NCI-H128 (cell line): ENCODE measurements at regions not wholly inside any gene's neighbourhood (a gene's known extent, or its start where the extent isn't known, plus 50 kb on each side); places are given as distances from the start of the nearest gene placed in this dataset.
"Not testable (repeated sequence)": the region's sequence is repeated elsewhere in the genome, so short reads cannot be mapped to it uniquely, and the experiment has no call there.

Source experiments
- DNase-seq: peaks from one replicate; lab custom pipeline; 2025; ENCODE audit not compliant: unreplicated experiment; lab: John Stamatoyannopoulos, UW

- no peak for DNase-seq
These were observed 300.2 kb upstream of the VCX start for GRCh38 chrX:7542587-7543380.

GRCh38 chrX:7522860-7523259 is 320.1 kb upstream of the VCX start:
- DNase-seq = no peak

DNA sequence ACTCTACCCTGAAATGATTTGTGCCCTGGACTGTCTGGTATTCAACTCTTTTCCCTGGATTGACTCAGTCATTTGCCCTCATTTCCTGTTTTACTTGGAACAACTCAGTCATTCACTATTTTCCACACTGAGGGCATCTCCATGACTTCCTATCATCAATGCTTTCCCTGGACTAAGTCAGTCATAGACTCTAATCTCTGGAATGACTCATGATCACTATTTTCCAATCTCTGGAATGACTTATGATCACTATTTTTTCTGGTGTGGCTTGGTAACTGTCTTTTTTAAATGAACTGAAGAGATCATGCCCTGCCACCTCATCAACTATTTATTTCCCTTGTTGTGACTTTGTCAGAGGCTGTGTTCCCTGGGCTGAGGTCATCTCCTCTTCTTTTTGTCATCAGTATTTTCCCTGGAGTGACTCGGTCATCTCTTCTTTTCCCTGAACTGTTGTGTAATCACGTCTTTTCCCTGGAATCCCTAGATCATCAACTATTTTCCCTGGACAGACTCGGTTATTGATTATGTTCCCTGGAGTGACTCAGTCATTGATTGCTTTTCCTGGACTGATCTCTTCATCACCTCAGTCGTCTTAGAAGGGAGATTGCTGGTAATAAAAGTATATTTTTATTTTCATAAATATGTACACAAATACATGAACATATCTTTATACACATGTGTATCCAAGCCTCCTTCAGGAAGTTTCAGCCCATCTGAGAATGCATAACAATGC is 327.1 kb upstream of the VCX start:
- DNase-seq = no peak

DNA sequence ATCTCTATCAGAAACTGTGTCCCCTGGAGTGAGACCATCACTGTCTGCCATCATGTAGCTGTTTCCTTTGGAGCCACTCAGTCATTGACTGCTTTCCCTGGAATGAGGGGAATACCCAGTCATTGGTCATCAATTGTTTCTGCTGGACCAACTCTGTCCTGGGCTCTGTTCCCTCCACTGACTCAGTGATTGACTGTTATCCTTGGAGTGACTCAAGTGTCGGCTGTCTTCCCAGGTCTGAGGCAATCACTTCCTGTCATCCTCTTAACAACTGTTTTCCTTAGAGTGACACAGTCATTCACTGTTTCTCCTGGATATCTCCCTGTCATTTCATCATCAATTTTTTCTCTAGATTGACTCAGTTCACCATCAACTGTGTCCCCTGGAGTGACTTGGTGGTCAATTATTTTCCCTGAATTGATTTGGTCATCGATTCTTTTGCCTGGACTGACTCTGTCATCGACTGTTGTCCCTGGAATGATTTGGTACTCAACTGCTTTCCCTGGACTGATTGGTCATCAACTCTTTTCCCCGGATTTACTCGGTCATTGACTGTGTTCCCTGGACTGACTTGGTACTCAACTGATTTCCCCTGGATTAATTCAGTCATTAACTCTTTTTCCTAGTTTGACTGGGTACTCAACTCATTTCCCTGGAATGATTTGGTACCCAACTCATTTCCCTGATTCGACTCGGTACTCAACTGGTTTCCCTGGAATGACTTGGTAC is 327.9 kb upstream of the VCX start:
- DNase-seq = no peak

DNA sequence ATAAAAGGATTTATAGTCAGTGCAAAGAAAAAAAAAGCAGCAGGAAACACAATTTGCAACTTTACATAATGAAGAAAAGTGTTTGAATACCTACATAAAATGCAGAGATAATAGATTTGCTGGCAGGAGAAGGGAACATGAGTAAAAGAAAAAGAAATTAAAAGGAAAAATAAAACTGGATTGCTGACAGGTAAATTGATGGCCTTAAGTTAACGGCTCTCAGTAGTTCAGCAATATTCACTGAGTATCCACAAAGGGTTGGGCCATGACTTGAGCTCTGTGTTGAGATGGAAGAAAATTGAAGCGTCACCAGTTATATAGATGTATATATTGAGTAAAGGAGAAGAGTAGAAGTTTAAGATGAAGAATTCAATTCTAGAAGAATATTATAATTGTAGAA is 330.1 kb upstream of the VCX start:
- no peak for DNase-seq

DNA sequence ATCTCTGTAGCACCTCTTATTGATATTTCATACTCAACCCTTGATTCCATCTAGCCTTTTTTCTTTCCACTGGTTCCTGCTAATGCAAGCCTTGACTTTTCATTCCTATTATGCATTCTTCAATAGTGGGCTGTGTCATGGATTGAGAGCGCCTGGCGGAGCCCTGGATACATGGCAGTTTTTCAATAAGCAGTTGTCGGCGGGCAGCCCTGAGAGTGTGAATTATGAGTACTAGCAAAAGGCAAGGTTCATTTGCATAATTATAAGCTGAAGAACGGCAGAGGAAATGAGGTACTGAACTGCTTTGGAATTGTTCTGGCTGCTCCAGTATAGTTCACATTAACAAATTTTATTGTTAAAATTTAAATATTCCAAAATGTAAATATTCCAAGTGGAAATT is 339.7 kb upstream of the VCX start:
- no peak for DNase-seq

GRCh38 chrX:7500386-7500785 is 342.6 kb upstream of the VCX start:
- DNase-seq = no peak

GRCh38 chrX:7486505-7486904 is 338.6 kb upstream of the PUDP start:
- DNase-seq = no peak

DNA sequence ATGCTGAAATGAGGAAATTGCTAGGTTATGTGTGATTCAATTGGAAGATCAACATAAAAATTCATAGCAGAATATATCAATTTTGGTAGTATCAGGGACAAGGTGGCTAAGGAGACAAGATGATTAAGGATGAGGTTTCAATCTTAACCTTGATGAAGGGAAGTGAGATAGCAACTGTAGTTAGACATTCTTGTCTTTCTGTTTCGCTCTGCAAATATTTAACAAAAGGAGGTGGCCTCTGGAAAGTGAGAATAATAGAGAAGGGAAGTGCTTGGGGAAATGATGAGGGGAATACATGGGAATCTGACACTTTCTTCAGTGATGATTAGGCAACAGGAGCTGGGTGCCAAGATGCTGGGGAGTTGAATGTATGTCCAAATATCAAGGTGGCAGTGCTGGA is 337.1 kb upstream of the PUDP start:
- DNase-seq = no peak

GRCh38 chrX:7480721-7481120 is 332.8 kb upstream of the PUDP start:
- no peak for DNase-seq

DNA sequence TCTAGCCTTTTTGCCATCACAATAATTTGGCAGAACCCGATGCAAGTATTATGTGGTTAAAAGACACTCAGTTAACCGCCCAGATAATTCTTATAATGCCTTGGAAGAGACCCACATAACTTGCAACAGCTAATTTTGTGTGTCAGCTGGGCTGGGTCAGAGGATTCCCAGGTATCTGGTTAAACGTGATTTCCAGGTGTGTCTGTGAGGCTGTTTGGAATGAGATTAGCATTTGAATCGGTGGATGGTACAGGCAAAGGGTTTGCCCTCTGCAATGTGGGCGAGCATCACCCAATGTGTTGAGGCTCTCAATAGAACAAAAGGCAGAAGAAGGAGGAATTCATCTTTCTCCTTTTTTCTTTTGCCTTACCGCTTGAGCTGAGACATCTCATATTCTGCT is 314.2 kb upstream of the PUDP start:
- DNase-seq = no peak

DNA sequence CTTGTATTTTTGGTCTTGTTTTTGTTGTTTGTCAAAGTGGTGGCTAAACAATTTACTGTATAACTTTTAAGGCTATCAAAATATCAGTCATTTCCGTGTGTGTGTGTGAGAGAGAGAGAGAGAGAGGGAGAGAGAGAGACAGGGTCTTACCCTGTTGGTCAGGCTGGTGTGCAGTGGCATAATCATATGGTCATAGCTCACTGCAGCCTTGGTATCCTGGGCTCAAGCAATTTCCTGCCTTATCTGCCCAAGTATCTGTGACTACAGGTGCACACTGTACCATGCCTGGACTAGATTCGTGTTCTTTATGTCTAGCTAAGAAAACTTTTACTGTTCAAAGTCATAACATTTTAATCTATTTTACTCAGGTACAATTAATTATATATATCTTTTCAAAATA is 313.1 kb upstream of the PUDP start:
- DNase-seq = not testable (repeated sequence)

- no peak for DNase-seq
These were observed 300.0 kb upstream of the PUDP start for GRCh38 chrX:7447801-7448499.

GRCh38 chrX:7446815-7447214 is 298.9 kb upstream of the PUDP start:
- DNase-seq = no peak

GRCh38 chrX:7444967-7445366 is 297.0 kb upstream of the PUDP start:
- no peak for DNase-seq

DNA sequence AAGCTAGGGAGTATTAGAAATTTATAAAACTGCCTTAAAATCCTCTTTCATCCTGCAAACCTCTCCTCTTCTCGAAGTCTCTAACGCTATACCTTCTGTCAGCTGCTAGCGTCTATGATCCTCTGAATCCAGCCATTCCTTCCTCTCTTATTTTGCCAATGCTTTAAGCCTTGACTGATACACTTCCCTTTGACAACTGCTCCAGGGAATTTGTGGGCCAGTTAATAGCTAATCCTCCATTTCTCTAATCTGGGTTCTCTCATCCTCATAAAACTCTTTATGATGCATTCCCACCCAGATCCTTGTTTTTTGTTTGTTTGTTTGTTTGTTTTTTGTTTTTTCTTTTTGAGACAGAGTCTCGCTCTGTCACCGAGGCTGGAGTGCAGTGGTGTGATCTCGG is 293.6 kb upstream of the PUDP start:
- DNase-seq = no peak

GRCh38 chrX:7435822-7436221 is 287.9 kb upstream of the PUDP start:
- DNase-seq = no peak

DNA sequence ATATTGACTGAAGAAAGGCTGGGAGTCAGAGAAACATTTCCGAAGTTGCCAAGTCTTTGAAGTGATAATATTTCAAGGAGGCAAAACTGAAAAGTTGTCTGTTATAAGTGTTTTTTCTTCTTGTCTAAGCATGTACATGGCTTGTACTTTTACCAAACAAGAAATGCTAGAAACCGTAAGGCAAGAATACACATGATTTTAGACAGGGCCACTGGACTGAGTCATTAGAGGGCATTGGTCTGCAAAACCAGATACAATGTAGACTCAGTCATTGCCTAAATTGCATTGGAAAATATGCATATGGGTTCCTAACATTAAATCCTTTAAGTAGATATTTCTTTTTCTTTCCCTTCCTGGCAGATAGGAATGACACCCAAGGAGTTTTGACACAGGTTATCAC is 284.9 kb upstream of the PUDP start:
- DNase-seq = no peak

GRCh38 chrX:7420717-7421116 is 272.8 kb upstream of the PUDP start:
- DNase-seq = no peak

- DNase-seq = no peak
These were observed 266.8 kb upstream of the PUDP start for GRCh38 chrX:7414753-7415152.

- no peak for DNase-seq
These were observed 264.9 kb upstream of the PUDP start for GRCh38 chrX:7412840-7413239.
